Fibroblast of villous mesenchyme (primary cell): ENCODE measurements at regions not wholly inside any gene's neighbourhood (a gene's known extent, or its start where the extent isn't known, plus 50 kb on each side); places are given as distances from the start of the nearest gene placed in this dataset.

Experiments used
- DNase-seq: peaks from one replicate; pipeline ENCODE4 v3.0.0-alpha.2; 2010; ENCODE audit warnings: low read depth
- H3K4me3 ChIP-seq: 2 replicates; pipeline ENCODE4 v1.5.1; 2011; ENCODE audit warnings: low read depth, mild to moderate bottlenecking, low read length
- CTCF ChIP-seq: IDR thresholded peaks from 2 replicates; pipeline ENCODE4 v1.5.1; 2012; ENCODE audit warnings: low read depth, mild to moderate bottlenecking, low read length; ENCODE audit not compliant: insufficient read depth

- no peak for DNase-seq
- TF ChIP-seq CTCF, result no peak
- no peak overlapping the region for H3K4me3 ChIP-seq
These were observed 757.7 kb upstream of the ID2 start for GRCh38 chr2:7924023-7924762.

GRCh38 chr2:7925506-7925905 lies 756.4 kb upstream of the ID2 start:
- DNase-seq, result no peak
- no peak for TF ChIP-seq CTCF
- H3K4me3 ChIP-seq, result no peak overlapping the region

- no peak overlapping the region for H3K4me3 ChIP-seq
- DNase-seq, result no peak
- no peak for TF ChIP-seq CTCF
These were observed 754.2 kb upstream of the ID2 start for GRCh38 chr2:7927691-7928090.

- no peak for TF ChIP-seq CTCF
- H3K4me3 ChIP-seq, result no peak overlapping the region
- no peak for DNase-seq
These were observed 752.6 kb upstream of the ID2 start for GRCh38 chr2:7929281-7929680.

- H3K4me3 ChIP-seq, result no peak overlapping the region
- no peak for DNase-seq
- TF ChIP-seq CTCF, result no peak
These were observed 750.8 kb upstream of the ID2 start for GRCh38 chr2:7930800-7931635.

- no peak overlapping the region for H3K4me3 ChIP-seq
- no peak for TF ChIP-seq CTCF
- no peak for DNase-seq
These were observed 750.0 kb upstream of the ID2 start for GRCh38 chr2:7931808-7932207.
